ENCODE measurements at regions not wholly inside any gene's neighbourhood (a gene's known extent, or its start where the extent isn't known, plus 50 kb on each side); places are given as distances from the start of the nearest gene placed in this dataset.
A peak's percentile ranks its signal among the peaks of the same experiment; 100 is the strongest.
"Not testable (repeated sequence)": the region's sequence is repeated elsewhere in the genome, so short reads cannot be mapped to it uniquely, and the experiment has no call there.

DNA sequence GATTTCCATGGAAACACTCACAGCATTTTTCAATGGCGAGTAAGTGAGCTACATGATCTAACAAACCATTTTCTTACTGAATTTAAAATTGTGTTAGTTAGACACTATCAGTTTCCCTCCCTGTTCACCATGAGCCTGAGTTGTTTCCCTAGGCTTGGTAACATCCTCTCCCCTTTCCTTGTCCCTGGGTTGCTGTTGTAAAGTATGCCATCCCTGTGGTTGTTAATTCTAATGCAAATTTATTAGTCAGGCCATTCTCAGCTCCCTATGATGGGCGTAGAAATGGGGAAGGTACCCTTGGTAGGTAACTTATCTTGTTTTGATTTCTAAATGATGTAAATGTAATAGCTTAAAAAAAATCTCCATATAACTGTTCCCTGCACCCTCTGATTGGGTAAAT is 143.0 kb downstream of the SPATA31A6 start:
- not testable (repeated sequence) for ATAC-seq

DNA sequence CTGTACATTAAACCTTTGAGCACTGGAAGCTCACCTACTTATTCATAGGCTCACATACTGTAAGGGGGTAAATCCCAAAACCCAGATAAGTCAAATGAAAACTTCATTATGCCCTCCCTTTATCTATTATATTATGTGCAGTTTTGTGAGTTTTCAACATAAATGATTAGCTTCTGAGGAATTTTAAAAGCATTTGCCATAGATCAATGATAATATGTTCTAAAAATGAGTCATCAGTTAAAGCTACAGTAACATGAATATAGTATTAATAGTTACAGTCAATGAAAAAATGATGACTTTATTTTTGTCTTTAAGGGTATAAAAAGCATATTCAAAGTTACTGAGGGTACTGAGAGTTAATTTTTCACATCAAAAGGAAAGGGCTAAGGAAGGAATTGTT is 151.9 kb downstream of the SPATA31A6 start:
- ATAC-seq: not testable (repeated sequence)

DNA sequence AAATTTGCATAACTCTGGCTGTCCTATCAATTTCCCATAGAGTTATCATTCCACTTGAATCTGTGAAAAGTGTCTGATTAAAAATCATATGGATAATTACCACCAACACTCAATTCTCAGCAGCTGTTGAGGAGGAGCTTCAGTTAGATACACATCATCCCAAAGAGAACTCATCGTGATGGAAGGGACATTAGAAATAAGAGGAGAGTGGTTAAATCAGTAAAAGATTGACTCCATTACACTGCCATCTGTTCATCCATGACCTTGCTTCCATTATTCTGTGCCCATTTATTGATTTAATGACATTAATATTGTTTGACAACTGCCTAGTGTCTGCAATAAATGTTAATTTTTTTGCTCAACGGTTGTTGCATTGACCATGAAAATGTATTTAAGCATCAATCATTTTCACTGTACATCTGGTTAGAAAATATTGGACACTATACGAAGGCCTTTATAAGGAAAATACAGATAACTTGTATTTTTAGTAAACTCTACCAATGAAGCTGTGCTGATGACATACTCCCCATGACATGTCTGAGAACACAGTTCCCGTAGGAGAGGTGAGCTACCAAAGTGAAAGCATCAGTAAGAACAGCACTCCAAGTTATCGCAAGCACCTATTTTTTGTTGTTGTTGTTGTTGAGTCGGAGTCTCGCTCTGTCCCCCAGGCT is 152.7 kb downstream of the SPATA31A6 start:
- ATAC-seq: not testable (repeated sequence)

DNA sequence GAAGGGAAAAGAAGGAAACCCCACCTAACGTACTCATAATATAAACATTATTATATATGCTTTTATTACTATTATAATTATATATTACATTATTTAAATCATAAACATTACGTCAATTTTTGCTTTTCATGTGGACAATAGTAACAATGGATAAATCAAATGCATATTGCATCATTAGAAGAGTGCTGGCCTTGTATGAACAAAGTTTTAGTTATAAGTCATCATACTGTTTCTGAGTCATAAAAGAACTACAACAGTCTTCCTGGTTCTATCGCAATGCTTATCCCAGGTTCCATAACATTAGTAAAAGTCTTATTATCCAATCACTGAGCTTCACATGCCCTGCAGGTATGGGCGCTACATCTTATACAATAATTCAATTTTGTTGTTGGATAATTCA is 154.8 kb downstream of the SPATA31A6 start:
- ATAC-seq: not testable (repeated sequence)

DNA sequence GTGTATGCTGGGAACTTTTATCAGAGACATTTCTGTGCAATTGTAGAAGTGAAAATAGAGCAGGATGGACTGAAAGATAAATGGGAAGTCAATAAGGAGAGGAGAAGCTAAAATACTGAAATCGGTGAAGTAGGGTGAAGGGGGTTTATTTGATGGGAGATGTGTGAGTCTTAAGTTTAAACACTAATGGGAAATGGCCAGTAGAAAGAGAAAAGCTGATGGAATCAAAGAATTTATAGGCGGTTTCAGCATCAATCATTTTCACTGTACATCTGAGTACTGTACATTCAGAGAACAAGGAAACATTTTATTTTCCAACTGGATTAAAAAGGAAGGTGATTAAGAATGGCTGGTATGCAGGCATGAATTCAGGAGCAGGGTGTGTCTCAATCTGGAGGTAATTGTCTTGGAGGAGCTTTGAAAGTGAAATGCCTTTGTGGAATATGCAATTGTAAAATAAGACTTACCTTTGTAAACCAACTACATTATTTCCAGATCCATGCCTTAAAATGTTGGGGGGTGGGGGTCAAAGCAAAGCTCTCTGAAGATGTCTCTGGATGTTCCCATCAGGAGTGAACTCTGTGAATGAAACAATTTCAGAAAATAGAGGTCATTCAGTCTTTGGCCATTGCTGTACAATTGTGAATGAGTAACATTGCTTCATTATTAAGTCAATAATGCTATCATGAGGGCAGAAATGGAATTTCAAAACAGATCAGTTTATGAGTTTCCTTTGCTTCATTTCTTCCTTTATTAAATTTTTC is 156.4 kb downstream of the SPATA31A6 start:
- ATAC-seq: not testable (repeated sequence)

DNA sequence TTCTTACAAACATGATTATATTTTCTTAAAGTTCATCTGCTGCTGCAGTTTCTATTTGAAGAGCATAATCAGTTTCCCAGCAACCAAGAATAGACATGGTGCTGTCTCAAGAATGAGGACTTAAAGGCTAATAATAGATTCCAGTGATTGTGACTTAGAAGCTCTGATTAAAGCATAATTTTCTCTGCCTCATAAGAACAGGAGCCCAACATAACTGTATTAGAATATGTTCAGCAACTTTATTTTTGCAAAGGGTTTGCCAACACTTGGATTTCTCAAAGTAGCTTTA is 156.9 kb downstream of the SPATA31A6 start:
- ATAC-seq: not testable (repeated sequence)

DNA sequence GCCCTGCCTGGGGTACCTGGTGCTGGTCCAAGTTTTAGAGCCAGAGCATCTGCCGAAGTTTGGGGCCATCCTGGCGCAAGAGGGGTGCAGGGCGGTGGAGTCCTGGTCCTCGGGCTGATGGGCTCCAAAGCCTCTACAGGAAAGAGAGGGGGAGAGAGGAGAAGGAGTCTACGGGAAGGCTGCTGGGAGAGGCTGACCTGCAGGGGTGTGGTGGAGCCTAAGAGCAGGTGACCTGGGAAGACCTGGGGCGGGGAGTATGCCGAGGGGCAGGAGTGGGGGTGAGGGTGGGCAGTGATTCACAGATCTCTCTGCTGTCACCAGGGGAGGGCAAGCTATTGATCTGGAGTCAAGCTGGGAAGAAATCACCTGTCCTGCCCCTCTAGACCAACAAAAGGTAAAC is 158.4 kb downstream of the SPATA31A6 start:
- not testable (repeated sequence) for ATAC-seq

DNA sequence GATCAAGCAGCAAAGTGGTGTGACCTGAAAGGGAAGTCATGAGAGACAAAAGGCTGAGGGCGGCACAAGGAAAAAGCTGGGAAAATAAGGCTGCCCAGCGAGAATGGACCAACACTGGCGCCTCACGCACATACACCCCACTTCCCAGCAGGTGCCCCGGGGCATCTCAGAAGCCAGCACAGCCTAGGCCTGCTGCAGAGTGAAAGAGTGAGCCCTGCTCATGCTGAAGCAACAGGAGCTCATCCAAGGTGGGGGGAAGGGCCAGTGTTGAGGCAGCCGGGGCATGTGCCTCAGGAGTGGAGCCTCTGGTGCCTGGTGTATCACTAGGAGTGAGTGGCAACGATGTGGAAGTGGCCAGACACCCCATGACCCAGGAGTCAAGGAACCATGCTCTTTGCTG is 158.8 kb downstream of the SPATA31A6 start:
- not testable (repeated sequence) for ATAC-seq

DNA sequence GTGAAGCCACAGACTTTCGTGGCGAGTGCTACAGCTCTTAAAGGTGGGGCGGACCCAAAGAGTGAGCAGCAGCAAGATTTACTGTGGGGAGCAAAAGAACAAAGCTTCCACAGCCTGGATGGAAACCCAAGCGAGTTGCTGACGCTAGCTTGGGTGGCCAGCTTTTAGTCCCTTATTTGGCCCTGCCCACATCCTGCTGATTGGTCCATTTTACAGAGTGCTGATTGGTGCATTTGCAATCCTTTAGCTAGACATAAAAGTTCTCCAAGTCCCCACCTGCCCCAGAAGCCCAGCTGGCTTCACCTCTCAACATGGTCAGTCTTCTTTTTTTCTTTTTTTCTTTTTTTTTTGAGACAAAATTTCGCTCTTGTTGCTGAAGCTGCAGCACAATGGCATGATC is 161.0 kb downstream of the SPATA31A6 start:
- not testable (repeated sequence) for ATAC-seq

DNA sequence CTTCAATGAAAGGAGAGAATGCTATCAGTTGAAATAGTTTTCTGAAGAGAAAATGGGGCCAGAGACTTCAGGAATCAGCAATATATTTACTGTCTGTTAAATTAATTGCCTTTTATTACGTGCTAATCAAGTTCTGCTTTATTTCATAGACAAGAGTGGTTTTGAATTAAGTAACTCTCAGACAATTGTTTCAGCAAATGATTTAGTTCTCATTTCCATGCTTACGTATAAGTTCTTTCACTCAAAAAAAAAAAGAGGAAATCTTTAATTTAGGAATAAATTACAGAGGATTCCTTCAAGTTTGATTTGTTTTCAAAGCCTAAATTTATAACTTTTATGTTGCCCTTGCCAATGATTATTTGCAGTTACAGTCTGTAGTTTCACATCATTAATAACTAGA is 163.5 kb downstream of the SPATA31A6 start:
- not testable (repeated sequence) for ATAC-seq

DNA sequence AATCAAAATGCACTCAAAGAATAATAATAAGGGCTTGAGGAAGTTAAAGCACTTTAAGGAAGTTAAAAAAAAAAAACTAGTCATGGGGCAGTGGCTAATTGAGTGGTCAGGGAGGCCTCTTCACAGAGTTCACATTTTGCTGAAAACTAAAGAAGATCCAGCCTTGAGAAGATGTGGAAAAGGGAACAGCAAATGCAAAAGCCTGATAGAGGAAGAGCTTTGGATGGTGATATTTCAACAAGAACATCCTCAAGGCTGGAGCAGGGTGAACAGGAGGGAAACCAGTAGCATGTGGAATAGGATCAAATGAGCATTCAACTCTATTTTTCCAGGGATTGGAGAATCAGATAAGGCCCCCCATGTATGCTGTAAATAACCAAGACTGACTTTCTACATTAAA is 165.7 kb downstream of the SPATA31A6 start:
- ATAC-seq: not testable (repeated sequence)

DNA sequence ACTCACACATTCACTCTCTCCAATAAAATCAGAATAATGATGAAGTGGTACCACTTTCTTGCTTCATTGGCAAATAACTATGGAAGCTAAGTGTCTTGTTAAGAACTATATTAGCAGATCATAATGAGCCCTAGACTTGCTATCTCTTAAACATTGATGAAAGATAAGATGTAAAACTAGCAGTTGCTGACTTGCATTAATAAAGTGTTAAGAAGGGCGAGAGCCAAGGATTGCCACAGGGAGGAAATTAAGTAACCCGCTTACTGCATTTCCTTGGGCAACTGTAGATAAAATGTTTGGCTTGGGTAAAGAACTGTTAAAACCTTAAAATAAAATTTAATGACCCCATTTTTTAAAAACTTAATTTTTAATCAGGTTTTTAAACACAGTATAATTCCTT is 167.0 kb downstream of the SPATA31A6 start:
- not testable (repeated sequence) for ATAC-seq

DNA sequence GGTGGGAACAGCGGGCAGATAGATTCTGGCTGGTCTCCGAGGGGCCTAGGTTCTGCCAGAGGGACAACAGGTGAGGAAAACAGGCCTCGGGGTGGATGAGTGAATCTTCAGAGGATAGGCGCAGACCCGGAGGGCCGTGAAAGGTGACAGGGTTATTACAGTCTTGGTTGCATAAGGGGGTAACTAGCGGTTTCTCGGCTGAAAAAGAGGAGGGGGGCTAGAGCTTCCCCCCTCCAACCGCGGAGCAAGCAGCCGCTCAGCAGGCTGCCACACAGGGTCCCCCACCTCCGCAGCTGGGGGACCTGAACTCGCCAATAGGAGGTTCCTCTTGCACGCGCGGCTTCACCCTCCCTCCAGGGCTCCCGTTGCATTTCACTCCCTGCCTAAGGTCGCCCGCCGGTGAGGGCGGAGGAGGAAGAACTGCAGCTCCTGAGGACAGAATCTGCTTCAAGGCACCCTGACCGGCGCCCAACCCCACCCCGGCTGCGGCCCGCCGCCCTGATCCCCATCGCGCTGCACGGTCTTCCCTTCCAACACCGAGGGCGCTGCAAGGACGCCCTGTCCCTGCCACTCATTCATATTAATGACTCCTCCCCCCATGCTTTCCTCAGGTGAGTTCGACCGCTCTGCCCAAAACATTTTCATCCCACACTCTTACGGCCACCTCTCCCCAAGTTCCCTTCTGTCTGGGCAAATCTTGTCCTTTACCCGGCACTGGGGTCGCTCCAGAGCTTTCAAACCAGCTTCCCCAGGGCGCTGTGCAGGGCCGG is 174.3 kb downstream of the SPATA31A6 start:
- not testable (repeated sequence) for ATAC-seq

DNA sequence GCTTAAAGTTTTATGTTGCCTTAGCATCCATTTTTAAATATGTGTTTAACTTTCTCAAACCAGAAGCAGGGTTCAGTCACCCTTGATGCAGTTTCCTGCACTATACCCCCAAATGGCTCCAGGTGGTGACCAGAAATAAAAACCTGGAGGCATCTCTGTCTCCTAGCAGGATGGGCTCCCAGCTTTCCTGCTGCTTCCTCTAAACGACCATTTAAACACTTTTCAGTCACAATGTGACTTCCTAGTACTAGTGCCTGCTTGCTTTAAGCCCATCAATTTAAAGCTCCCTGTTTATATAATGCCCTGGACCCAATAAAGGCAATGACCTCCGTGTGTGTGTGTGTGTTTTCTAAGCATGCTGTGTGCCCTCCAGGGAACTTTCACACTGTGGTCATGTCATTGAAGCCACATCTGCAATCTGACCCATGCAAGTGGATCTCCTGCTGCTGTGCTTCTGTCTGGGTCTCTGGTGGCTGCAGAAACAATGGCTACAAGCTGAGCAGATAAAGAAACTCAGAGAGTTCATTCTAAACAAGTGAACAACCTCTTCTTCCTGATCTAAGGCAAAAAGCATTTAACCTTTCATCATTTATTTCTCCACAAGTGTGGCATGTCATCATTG is 175.3 kb downstream of the SPATA31A6 start:
- ATAC-seq: not testable (repeated sequence)

DNA sequence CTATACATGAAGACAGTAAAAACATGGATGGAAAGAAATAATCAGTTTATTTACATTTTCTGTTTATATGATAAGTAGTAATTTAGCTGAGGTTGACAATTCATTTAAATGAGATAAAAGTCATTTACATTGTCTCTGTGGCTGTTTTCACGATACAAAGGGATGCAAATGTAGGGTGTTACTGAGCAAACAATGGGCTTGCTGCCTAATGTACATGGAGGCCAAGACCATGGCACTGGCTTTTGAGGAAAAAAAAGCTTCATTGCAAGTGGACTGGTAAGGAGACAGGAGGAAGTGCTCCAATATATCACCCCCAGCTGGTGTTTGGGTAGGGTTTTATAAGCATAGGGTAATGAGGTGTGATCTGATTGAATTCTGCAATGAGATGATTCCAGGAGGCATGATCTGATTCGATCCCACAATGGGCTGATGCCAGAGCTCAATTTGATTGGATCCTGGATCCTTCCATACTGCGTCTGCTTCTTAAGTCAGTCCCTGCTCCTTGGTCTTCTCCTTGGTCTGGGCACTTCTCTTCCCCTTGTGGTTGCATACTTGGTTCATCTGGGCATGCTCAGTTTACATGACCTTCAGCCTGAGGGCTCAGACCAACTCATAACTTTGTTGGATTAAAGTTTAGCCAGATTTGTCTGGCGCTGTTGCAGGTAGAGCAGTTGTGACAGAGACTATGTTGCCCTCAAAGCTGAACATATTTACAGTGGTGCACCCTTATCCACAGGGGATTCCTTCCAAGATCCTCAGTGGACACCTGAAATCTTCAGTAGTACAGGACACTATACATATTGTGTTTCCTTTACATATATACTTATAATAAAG is 181.2 kb downstream of the SPATA31A6 start:
- not testable (repeated sequence) for ATAC-seq

DNA sequence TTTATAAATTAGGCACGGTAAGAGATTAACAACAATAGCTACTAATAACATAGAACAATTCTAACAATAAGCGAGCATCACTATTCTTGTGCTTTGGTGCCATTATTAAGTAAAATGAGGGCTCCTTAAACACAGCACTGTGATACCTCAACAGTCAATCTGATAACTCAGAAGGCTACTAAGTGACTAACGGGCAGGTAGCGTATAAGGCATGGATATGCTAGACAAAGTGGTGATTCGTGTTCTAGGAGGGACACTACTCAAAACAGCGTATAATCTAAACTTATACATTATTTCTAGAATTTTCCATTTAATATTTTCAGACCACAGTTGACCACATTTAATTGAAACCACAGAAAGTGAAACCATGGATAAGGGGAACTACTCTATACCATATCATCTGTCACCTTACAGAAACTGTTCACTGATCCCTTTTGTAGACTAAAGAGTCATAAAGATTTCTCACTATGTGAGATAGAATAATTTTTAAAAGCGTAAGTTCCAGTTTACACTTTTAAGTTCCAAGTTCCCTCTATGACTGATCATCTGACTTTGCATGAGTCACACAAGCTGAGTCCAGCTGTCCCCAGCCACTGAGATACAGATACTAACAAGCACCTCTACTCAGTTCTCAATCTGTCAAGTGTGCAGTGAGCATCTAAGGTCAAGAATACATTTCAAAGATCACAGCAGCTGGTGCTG is 181.9 kb downstream of the SPATA31A6 start:
- peak; percentile 63 to 64 for ATAC-seq

DNA sequence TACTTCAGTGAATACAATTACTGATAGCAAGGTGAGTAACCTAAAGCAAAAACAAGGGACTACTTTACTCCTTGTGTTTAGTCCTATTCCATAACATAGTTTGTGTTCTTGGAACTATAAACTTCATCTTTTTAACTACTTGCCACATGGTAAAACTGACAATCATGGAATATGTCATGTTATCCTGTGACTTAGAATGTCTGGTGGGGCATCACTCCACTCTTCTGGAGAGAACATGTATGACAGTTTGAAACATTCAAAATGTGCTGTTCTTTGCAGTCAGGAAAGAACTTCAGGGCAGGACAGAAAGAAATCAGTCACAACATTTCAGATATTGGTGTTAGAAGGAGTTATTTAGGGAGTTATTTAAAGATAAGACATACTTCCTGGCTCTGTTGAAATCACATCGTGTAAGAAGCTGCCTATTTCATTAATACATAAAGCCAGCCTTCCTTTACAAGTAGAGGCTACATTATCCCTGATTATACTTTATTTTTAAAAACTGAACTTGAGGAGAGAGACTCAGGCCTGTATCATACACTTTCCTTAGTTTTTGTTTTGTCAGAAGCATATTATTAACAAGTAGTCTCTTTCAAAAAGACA is 184.9 kb downstream of the SPATA31A6 start:
- not testable (repeated sequence) for ATAC-seq

DNA sequence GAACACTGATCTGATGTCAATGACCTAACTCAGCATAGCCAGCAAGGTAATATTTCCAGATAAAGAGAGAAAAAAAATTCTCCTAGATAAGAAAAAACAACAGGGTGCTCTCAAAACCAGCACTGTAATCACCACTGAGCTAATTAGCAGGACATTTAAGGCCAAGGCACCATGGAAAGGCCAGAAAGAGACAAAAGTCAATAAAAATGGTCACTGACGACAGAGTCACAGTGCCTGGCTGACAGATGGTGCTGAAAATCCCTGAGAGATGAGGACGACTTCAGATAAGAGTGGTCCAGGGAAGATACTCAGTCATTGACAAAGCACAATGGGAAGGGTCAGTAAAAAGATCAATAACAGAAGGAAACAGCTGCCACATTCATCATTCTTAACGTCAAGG is 186.7 kb downstream of the SPATA31A6 start:
- ATAC-seq: not testable (repeated sequence)

DNA sequence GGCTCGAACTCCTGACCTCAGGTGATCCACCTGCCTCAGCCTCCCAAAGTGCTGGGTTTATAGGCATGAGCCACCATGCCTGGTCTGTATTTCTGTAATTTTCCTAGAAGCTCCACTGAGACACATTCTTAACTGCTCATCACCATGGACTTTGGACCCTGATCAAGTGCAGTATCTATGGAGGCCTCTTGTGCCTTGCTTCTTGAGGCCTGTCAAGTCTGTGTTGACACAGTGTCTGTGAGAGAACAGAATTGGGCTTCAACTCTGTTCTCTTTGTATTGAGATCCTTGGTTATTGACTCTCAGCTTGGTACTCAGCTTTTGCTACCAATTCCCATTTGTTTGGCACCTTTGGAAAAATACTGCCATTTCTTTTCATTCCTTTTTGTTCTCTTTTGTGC is 188.0 kb downstream of the SPATA31A6 start:
- not testable (repeated sequence) for ATAC-seq

DNA sequence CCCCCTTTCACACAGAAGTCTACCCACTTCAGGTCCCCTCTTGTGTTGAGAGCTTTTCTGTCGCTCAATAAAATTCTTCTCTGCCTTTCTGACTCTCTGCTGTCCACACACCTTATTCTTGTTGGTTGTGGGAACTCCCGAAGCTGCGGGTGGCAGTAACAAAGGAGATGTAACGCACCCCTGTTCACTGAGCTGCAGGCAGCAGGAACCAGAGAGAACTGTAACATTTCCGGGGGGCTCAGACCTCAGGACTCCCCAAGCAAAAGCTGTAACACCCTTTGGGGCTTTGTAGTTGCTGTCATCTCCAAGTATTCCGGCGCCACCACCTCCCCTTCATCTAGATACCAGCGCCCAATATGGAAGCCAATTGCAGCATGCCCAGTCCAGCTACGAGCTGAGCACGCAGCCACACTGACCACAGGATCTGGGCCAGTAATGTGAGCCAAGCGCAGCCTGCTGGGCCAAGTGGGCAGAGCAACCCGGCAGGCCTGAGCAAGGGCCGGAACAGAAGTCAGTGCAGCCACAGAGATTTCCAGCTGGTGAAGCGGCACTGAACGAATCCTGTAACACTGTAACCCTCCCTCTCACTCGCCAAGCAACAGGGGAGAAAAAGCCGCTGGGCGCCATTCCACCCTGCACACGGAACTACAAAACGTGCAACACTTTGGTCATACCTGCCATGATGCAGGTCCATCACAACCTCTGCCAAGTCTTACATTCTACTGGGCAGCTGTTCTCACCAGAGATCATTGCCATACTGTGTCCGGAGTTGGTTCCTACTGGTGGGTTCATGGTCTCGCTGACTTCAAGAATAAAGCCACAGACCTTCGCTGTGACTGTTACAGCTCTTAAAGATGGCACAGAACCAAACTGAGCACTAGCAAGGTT is 194.3 kb downstream of the SPATA31A6 start:
- ATAC-seq: not testable (repeated sequence)
